ENCODE measurements at regions not wholly inside any gene's neighbourhood (a gene's known extent, or its start where the extent isn't known, plus 50 kb on each side); places are given as distances from the start of the nearest gene placed in this dataset.
A peak's percentile ranks its signal among the peaks of the same experiment; 100 is the strongest.
"Not testable (repeated sequence)": the region's sequence is repeated elsewhere in the genome, so short reads cannot be mapped to it uniquely, and the experiment has no call there.

- TF ChIP-seq CTCF (IDR thresholded peaks at IDR 0.05; ENCODE audit: insufficient read depth, low read length, severe bottlenecking): no peak
- peak; percentile 41 for DNase-seq (ENCODE audit: low read depth)
- no peak for FAIRE-seq
- no peak overlapping the region for H3K4me3 ChIP-seq (ENCODE audit: low read depth, low read length)
- H3K36me3 ChIP-seq (ENCODE audit: control insufficient read depth, insufficient read depth, low read length): no peaks in the 10 kb centered on the region
- no peaks in the 10 kb centered on the region for H3K27me3 ChIP-seq (ENCODE audit: control insufficient read depth, insufficient read depth, low read length)
Measured at GRCh38 chr6:119929121-119929520, 579.6 kb upstream of the MAN1A1 start.

GRCh38 chr6:119924888-119925287, 575.3 kb upstream of the MAN1A1 start:
- not testable (repeated sequence) for H3K36me3 ChIP-seq (ENCODE audit: control insufficient read depth, insufficient read depth, low read length); H3K4me3 ChIP-seq (ENCODE audit: low read depth, low read length); FAIRE-seq; DNase-seq (ENCODE audit: low read depth); H3K27me3 ChIP-seq (ENCODE audit: control insufficient read depth, insufficient read depth, low read length)

GRCh38 chr6:119922814-119923213, 573.3 kb upstream of the MAN1A1 start:
- FAIRE-seq (no peak), DNase-seq (ENCODE audit: low read depth) (no peak)
- Histone ChIP-seq H3K27me3 (ENCODE audit: control insufficient read depth, insufficient read depth, low read length) (no peaks in the 10 kb centered on the region), H3K4me3 (ENCODE audit: low read depth, low read length) (no peak overlapping the region), H3K36me3 (ENCODE audit: control insufficient read depth, insufficient read depth, low read length) (no peaks in the 10 kb centered on the region)
- TF ChIP-seq CTCF (IDR thresholded peaks at IDR 0.05; ENCODE audit: insufficient read depth, low read length, severe bottlenecking): no peak

GRCh38 chr6:119921491-119922010, 572.0 kb upstream of the MAN1A1 start:
- no peak for DNase-seq (ENCODE audit: low read depth)
- no peak overlapping the region for H3K4me3 ChIP-seq (ENCODE audit: low read depth, low read length)
- FAIRE-seq: no peak
- no peak for TF ChIP-seq CTCF (IDR thresholded peaks at IDR 0.05; ENCODE audit: insufficient read depth, low read length, severe bottlenecking)
- H3K36me3 ChIP-seq (ENCODE audit: control insufficient read depth, insufficient read depth, low read length): no peaks in the 10 kb centered on the region
- H3K27me3 ChIP-seq (ENCODE audit: control insufficient read depth, insufficient read depth, low read length): no peaks in the 10 kb centered on the region

- FAIRE-seq: no peak
- no peak for DNase-seq (ENCODE audit: low read depth)
- H3K36me3 ChIP-seq (ENCODE audit: control insufficient read depth, insufficient read depth, low read length): no peaks in the 10 kb centered on the region
- no peak for TF ChIP-seq CTCF (IDR thresholded peaks at IDR 0.05; ENCODE audit: insufficient read depth, low read length, severe bottlenecking)
- no peak overlapping the region for H3K4me3 ChIP-seq (ENCODE audit: low read depth, low read length)
- H3K27me3 ChIP-seq (ENCODE audit: control insufficient read depth, insufficient read depth, low read length): no peaks in the 10 kb centered on the region
Measured at GRCh38 chr6:119917186-119917585, 567.6 kb upstream of the MAN1A1 start.

- Histone ChIP-seq H3K27me3 (ENCODE audit: control insufficient read depth, insufficient read depth, low read length) (no peaks in the 10 kb centered on the region), H3K4me3 (ENCODE audit: low read depth, low read length) (no peak overlapping the region), H3K36me3 (ENCODE audit: control insufficient read depth, insufficient read depth, low read length) (no peaks in the 10 kb centered on the region)
- TF ChIP-seq CTCF (IDR thresholded peaks at IDR 0.05; ENCODE audit: insufficient read depth, low read length, severe bottlenecking): no peak
- DNase-seq (ENCODE audit: low read depth) (peak; percentile 33), FAIRE-seq (no peak)
Measured at GRCh38 chr6:119915971-119916370, 566.4 kb upstream of the MAN1A1 start.

All from bronchial epithelial cell (primary cell).